ENCODE measurements at regions not wholly inside any gene's neighbourhood (a gene's known extent, or its start where the extent isn't known, plus 50 kb on each side); places are given as distances from the start of the nearest gene placed in this dataset.

DNA sequence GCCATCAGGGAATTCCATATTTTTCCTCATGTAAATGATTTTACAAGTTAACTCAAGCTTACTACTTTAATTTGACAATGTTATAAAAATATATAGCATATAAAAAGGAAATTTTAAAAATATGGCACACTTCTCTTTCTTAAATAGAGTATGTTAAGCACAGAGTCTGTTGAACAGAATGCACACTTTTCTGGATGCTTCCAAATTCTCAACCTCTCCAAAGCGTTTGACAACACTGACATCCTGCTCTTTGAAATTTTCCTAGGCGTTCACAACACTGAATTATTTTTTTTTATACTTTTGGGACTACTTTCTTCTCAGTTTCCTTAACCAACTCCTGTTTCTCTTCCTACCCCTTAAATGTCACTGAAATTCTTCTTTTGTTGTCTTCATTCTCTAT lies 117.8 kb upstream of the PLXNA2 start:
- TF ChIP-seq, protein P1, sequence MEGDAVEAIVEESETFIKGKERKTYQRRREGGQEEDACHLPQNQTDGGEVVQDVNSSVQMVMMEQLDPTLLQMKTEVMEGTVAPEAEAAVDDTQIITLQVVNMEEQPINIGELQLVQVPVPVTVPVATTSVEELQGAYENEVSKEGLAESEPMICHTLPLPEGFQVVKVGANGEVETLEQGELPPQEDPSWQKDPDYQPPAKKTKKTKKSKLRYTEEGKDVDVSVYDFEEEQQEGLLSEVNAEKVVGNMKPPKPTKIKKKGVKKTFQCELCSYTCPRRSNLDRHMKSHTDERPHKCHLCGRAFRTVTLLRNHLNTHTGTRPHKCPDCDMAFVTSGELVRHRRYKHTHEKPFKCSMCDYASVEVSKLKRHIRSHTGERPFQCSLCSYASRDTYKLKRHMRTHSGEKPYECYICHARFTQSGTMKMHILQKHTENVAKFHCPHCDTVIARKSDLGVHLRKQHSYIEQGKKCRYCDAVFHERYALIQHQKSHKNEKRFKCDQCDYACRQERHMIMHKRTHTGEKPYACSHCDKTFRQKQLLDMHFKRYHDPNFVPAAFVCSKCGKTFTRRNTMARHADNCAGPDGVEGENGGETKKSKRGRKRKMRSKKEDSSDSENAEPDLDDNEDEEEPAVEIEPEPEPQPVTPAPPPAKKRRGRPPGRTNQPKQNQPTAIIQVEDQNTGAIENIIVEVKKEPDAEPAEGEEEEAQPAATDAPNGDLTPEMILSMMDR (conservative IDR thresholded peaks at IDR 0.05; ENCODE audit: low read length), result no peak
- TF ChIP-seq EZH2phosphoT487 (IDR thresholded peaks at IDR 0.05; ENCODE audit: borderline replicate concordance), result no peak

Measured in Loucy (cell line).